ENCODE measurements at regions not wholly inside any gene's neighbourhood (a gene's known extent, or its start where the extent isn't known, plus 50 kb on each side); places are given as distances from the start of the nearest gene placed in this dataset.

GRCh38 chr18:11323359-11323819, 174.0 kb upstream of the PIEZO2 start:
- peaks cover 9% of the 10 kb centered on the region for H3K4me1 ChIP-seq (ENCODE audit: low read length)
- no peak overlapping the region for H3K4me2 ChIP-seq (ENCODE audit: low read length)

GRCh38 chr18:11322716-11323115, 173.3 kb upstream of the PIEZO2 start:
- H3K9me3 ChIP-seq (ENCODE audit: insufficient read depth, low read length), result no peaks in the 10 kb centered on the region
- no peaks in the 10 kb centered on the region for H3K36me3 ChIP-seq (replicated peaks; ENCODE audit: low read depth, low read length)
- H3K79me2 ChIP-seq (ENCODE audit: low read length), result no peaks in the 10 kb centered on the region
- no peak overlapping the region for H3K27ac ChIP-seq (ENCODE audit: low read length)
- TF ChIP-seq CTCF (IDR thresholded peaks at IDR 0.05; ENCODE audit: low read depth, low read length) (no peak), EZH2phosphoT487 (IDR thresholded peaks at IDR 0.05; ENCODE audit: low read depth) (no peak)
- H3K4me2 ChIP-seq (ENCODE audit: low read length), result no peak overlapping the region
- no peak overlapping the region for H3K9ac ChIP-seq (ENCODE audit: low read length)
- peaks cover 9% of the 10 kb centered on the region for H3K4me1 ChIP-seq (ENCODE audit: low read length)
- H4K20me1 ChIP-seq (ENCODE audit: insufficient read depth, low read length), result no peaks in the 10 kb centered on the region
- H3K27me3 ChIP-seq (ENCODE audit: low read depth, low read length), result peaks cover 9% of the 10 kb centered on the region
- no peak overlapping the region for H2AFZ ChIP-seq (ENCODE audit: low read depth, low read length)
- no peak overlapping the region for H3K4me3 ChIP-seq (ENCODE audit: low read length)

More at GRCh38 chr18:11323359-11323819, 174.0 kb upstream of the PIEZO2 start:
- Histone ChIP-seq H3K27ac (ENCODE audit: low read length) (no peak overlapping the region), H3K79me2 (ENCODE audit: low read length) (no peaks in the 10 kb centered on the region), H3K4me3 (ENCODE audit: low read length) (no peak overlapping the region), H3K36me3 (replicated peaks; ENCODE audit: low read depth, low read length) (no peaks in the 10 kb centered on the region), H3K27me3 (ENCODE audit: low read depth, low read length) (peaks cover 9% of the 10 kb centered on the region; the same call in 1 of the 2 replicates), H3K9me3 (ENCODE audit: insufficient read depth, low read length) (no peaks in the 10 kb centered on the region), H2AFZ (ENCODE audit: low read depth, low read length) (no peak overlapping the region), H3K9ac (ENCODE audit: low read length) (no peak overlapping the region), H4K20me1 (ENCODE audit: insufficient read depth, low read length) (no peaks in the 10 kb centered on the region)
- TF ChIP-seq EZH2phosphoT487 (IDR thresholded peaks at IDR 0.05; ENCODE audit: low read depth), result no peak
- no peak for TF ChIP-seq CTCF (IDR thresholded peaks at IDR 0.05; ENCODE audit: low read depth, low read length)

- Histone ChIP-seq H4K20me1 (ENCODE audit: insufficient read depth, low read length) (no peaks in the 10 kb centered on the region), H3K4me3 (ENCODE audit: low read length) (no peak overlapping the region), H2AFZ (ENCODE audit: low read depth, low read length) (no peak overlapping the region), H3K79me2 (ENCODE audit: low read length) (no peaks in the 10 kb centered on the region), H3K4me1 (ENCODE audit: low read length) (peaks cover 9% of the 10 kb centered on the region), H3K36me3 (replicated peaks; ENCODE audit: low read depth, low read length) (no peaks in the 10 kb centered on the region), H3K27ac (ENCODE audit: low read length) (no peak overlapping the region), H3K4me2 (ENCODE audit: low read length) (no peak overlapping the region), H3K9me3 (ENCODE audit: insufficient read depth, low read length) (no peaks in the 10 kb centered on the region), H3K9ac (ENCODE audit: low read length) (no peak overlapping the region), H3K27me3 (ENCODE audit: low read depth, low read length) (peaks cover 15% of the 10 kb centered on the region)
- TF ChIP-seq CTCF (IDR thresholded peaks at IDR 0.05; ENCODE audit: low read depth, low read length), result no peak
- no peak for TF ChIP-seq EZH2phosphoT487 (IDR thresholded peaks at IDR 0.05; ENCODE audit: low read depth)
These were observed 172.6 kb upstream of the PIEZO2 start for GRCh38 chr18:11322006-11322405.

GRCh38 chr18:11320986-11321385, 171.6 kb upstream of the PIEZO2 start:
- no peak overlapping the region for H3K4me2 ChIP-seq (ENCODE audit: low read length)
- no peaks in the 10 kb centered on the region for H4K20me1 ChIP-seq (ENCODE audit: insufficient read depth, low read length)
- no peak overlapping the region for H2AFZ ChIP-seq (ENCODE audit: low read depth, low read length)
- no peak overlapping the region for H3K9ac ChIP-seq (ENCODE audit: low read length)
- H3K4me1 ChIP-seq (ENCODE audit: low read length), result peaks cover 9% of the 10 kb centered on the region
- H3K27ac ChIP-seq (ENCODE audit: low read length), result no peak overlapping the region
- H3K36me3 ChIP-seq (replicated peaks; ENCODE audit: low read depth, low read length), result no peaks in the 10 kb centered on the region
- H3K79me2 ChIP-seq (ENCODE audit: low read length), result no peaks in the 10 kb centered on the region
- H3K9me3 ChIP-seq (ENCODE audit: insufficient read depth, low read length), result no peaks in the 10 kb centered on the region
- peaks cover 12% of the 10 kb centered on the region; the same call in 1 of the 2 replicates for H3K27me3 ChIP-seq (ENCODE audit: low read depth, low read length)
- TF ChIP-seq CTCF (IDR thresholded peaks at IDR 0.05; ENCODE audit: low read depth, low read length) (no peak), EZH2phosphoT487 (IDR thresholded peaks at IDR 0.05; ENCODE audit: low read depth) (no peak)
- H3K4me3 ChIP-seq (ENCODE audit: low read length), result no peak overlapping the region

Measured in OCI-LY3 (cell line).